Activated CD8-positive, alpha-beta T cell treated with anti-CD3 and anti-CD28 coated beads for 36 hours (primary cell): ENCODE measurements at regions not wholly inside any gene's neighbourhood (a gene's known extent, or its start where the extent isn't known, plus 50 kb on each side); places are given as distances from the start of the nearest gene placed in this dataset.

Experiments
- ATAC-seq: fragments of 200-7000 bp; cut with Tn5 transposase; one replicate; pipeline ENCODE4 v1.10.0; 2021; ENCODE audit warnings: mild to moderate bottlenecking, moderate library complexity
- CTCF ChIA-PET: fragments of 350-600 bp; sonication (Branson Sonifier 250); formaldehyde crosslinking; loops from one replicate; lab custom pipeline; 2021; ENCODE audit warnings: antibody characterized with exemption; lab: Charles Lee
- POLR2A ChIA-PET: fragments of 350-600 bp; sonication (Branson Sonifier 250); formaldehyde crosslinking; loops from one replicate; lab custom pipeline; 2021; ENCODE audit warnings: antibody characterized with exemption; lab: Charles Lee
- DNase-seq: peaks from one replicate; pipeline ENCODE4 v3.0.0-alpha.2; 2020
- H3K27ac Mint-ChIP-seq: one replicate; pipeline ENCODE4 v1.8.0; 2021; ENCODE audit warnings: mild to moderate bottlenecking, mixed read lengths
- H3K27me3 Mint-ChIP-seq: one replicate; pipeline ENCODE4 v1.8.0; 2021; ENCODE audit warnings: mixed read lengths
- H3K36me3 Mint-ChIP-seq: one replicate; pipeline ENCODE4 v1.8.0; 2021; ENCODE audit warnings: low read depth, mixed read lengths
- H3K4me1 Mint-ChIP-seq: one replicate; pipeline ENCODE4 v1.8.0; 2021; ENCODE audit warnings: low read depth, mixed read lengths
- H3K4me3 Mint-ChIP-seq: one replicate; pipeline ENCODE4 v1.8.0; 2021; ENCODE audit warnings: mild to moderate bottlenecking, moderate library complexity, mixed read lengths
- H3K9me3 Mint-ChIP-seq: one replicate; pipeline ENCODE4 v1.8.0; 2021; ENCODE audit warnings: mixed read lengths
- intact Hi-C: fragments of 100-400 bp; cut with micrococcal nuclease; formaldehyde crosslinking; loops from one replicate; pipeline ENCODE4 v1.10.0; 2022
- TF ChIP-seq, protein P1 (sequence below): fragments of 200-600 bp; IDR thresholded peaks from one replicate; pipeline ENCODE4 v1.8.0; 2022; ENCODE audit warnings: antibody characterized with exemption, mild to moderate bottlenecking

DNA sequence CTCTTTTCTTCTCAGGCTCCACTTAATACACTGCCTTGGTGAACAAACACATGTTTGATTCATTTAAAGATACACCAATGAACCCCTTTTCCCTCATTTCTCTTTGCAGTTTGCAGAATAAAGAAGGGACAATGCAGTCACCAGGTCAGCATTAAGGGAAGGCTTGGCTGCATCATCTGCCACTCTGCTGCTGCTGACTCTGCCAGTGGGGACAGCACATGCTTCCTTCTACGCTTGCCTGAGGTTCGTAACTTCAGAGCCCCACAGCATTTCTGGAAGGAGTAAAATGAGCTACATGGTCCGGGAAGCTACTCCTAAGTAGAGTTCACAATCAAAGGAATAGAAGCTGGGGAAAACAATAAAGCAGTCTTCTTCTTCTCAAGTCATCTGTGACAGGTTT is 178.9 kb upstream of the GATB start:
- no peaks in the 10 kb centered on the region for H3K27me3 Mint-ChIP-seq
- no peaks in the 10 kb centered on the region for H3K36me3 Mint-ChIP-seq
- peaks cover 14% of the 10 kb centered on the region for H3K4me1 Mint-ChIP-seq
- intact Hi-C loops = no loop called here
- ChIA-PET CTCF (no interaction called here), POLR2A (interaction anchor here (0.5 kb wide), 1 partner anchor 112 kb away, joined by 3 read pairs; no protein-coding TSS in a partner anchor)
- DNase-seq = no peak
- ATAC-seq = no peak
- H3K4me3 Mint-ChIP-seq = no peak overlapping the region
- TF ChIP-seq, protein P1, sequence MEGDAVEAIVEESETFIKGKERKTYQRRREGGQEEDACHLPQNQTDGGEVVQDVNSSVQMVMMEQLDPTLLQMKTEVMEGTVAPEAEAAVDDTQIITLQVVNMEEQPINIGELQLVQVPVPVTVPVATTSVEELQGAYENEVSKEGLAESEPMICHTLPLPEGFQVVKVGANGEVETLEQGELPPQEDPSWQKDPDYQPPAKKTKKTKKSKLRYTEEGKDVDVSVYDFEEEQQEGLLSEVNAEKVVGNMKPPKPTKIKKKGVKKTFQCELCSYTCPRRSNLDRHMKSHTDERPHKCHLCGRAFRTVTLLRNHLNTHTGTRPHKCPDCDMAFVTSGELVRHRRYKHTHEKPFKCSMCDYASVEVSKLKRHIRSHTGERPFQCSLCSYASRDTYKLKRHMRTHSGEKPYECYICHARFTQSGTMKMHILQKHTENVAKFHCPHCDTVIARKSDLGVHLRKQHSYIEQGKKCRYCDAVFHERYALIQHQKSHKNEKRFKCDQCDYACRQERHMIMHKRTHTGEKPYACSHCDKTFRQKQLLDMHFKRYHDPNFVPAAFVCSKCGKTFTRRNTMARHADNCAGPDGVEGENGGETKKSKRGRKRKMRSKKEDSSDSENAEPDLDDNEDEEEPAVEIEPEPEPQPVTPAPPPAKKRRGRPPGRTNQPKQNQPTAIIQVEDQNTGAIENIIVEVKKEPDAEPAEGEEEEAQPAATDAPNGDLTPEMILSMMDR = no peak
- H3K9me3 Mint-ChIP-seq = peaks cover 6% of the 10 kb centered on the region
- no peak overlapping the region for H3K27ac Mint-ChIP-seq

DNA sequence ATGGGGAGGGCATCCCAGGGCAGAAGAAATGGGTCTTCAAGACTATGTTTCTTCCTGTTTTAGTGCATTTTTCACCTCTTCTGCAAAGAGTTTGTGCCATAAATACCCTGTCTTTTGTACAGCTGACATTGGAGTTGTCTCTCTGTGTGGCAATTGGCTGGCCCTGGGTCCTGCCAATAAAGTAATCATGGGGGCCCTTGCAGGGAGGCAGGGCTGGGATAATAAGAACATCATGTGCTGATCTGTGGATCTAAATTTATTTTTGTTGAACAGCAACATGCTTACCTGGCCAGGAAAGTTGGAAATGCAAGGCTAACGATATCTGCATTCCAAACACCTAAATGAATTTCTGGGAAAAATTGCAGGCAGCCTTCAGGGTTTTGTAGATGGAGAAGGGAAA is 174.6 kb upstream of the GATB start:
- Mint-ChIP-seq H3K36me3 (no peaks in the 10 kb centered on the region), H3K27me3 (no peaks in the 10 kb centered on the region), H3K4me3 (no peak overlapping the region), H3K4me1 (peaks cover 3% of the 10 kb centered on the region), H3K9me3 (no peaks in the 10 kb centered on the region), H3K27ac (no peak overlapping the region)
- DNase-seq (no peak), ATAC-seq (no peak)
- CTCF ChIA-PET = interaction anchor here (1.8 kb wide), 1 partner anchor 24 kb away, joined by 3 read pairs; no protein-coding TSS in a partner anchor
- POLR2A ChIA-PET = no interaction called here
- intact Hi-C loops = no loop called here
- TF ChIP-seq, protein P1 = no peak

DNA sequence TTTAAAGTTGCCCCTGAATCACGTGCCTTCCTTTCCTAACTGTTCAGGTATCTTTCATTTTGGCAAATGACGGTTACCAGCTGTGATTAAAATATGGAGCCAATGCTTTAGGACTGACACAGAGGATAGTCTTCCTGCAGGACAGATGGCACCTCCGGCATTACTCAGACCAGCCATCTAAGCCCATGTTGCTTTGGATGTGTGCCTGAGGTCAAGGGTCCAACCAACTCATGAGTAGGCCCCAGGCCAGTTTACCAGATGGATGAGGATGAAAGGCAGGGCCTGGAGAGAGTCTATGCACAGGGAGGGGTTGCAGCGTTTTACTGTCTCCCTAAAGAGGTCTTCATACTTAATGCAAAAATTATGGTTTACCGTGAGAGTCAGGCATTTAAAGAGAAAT is 174.0 kb upstream of the GATB start:
- Mint-ChIP-seq H3K4me3 (no peak overlapping the region), H3K36me3 (no peaks in the 10 kb centered on the region), H3K27me3 (no peaks in the 10 kb centered on the region), H3K27ac (no peak overlapping the region), H3K4me1 (peaks cover 3% of the 10 kb centered on the region), H3K9me3 (no peaks in the 10 kb centered on the region)
- DNase-seq (no peak), ATAC-seq (no peak)
- ChIA-PET CTCF (interaction anchor here (1.8 kb wide), 1 partner anchor 24 kb away, joined by 3 read pairs; no protein-coding TSS in a partner anchor), POLR2A (no interaction called here)
- intact Hi-C loops = no loop called here
- TF ChIP-seq, protein P1 = no peak

DNA sequence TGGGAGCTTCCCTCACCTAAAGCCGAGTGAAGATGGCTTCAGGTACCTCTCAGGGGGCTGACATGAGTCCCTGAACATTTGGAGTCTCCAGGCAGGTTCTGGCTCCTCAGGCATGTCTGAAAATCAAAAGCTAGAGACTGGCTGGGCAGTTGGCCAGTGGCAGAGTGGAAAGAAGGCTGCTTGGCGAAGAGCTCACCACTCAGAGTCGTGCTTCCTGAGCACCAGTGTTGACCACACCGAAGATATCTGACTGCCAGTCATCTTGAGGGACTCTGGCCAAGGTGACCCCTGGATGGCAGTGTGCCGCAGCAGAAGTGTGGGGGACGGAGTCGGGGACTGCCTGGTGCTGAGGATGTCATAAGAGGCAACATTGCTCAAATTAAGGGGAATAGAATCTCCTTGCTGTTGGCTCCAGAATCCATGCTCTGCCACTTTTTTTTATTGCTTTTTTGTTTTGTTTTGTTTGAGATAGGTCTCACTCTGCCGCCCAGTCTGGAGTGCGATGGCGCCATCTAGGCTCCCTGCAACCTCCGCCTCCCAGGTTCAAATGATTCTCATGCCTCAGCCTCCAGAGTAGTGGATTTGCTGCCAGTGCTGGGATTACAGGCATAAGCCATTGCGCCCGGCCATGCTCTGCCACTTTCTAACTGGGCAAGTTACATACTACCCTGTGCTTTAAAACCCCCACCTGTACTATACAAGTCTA is 172.5 kb upstream of the GATB start:
- DNase-seq (no peak), ATAC-seq (no peak)
- H3K27me3 Mint-ChIP-seq = no peaks in the 10 kb centered on the region
- no peaks in the 10 kb centered on the region for H3K36me3 Mint-ChIP-seq
- TF ChIP-seq, protein P1 = no peak
- no peak overlapping the region for H3K4me3 Mint-ChIP-seq
- ChIA-PET POLR2A (no interaction called here), CTCF (no interaction called here)
- H3K27ac Mint-ChIP-seq = no peak overlapping the region
- intact Hi-C loops = no loop called here
- no peaks in the 10 kb centered on the region for H3K9me3 Mint-ChIP-seq
- H3K4me1 Mint-ChIP-seq = peaks cover 3% of the 10 kb centered on the region

DNA sequence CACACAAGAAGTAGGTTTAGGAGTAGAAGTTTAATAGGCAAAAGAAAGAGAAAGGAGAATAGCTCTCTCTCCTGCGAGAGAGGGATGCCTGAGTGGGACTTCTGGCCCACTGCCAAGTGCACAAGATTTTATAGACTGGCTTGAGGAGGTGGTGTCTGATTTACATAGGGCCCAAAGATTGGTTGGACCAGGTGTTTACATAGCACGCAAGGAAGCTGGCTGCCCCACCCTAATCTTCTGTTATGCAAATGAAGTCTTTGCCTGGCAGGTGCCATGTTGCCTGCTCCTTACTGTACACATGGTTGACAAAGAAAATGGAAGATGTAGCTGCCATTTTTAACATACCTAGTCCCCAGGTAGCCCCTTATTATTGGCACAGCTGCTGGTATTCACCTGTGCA is 170.8 kb upstream of the GATB start:
- H3K36me3 Mint-ChIP-seq = no peaks in the 10 kb centered on the region
- no peak for ATAC-seq
- H3K9me3 Mint-ChIP-seq = no peaks in the 10 kb centered on the region
- TF ChIP-seq, protein P1 = no peak
- intact Hi-C loops = no loop called here
- no peak for DNase-seq
- no peaks in the 10 kb centered on the region for H3K27me3 Mint-ChIP-seq
- ChIA-PET CTCF (interaction anchor here (0.6 kb wide), 1 partner anchor 443 kb away, joined by 3 read pairs; no protein-coding TSS in a partner anchor), POLR2A (no interaction called here)
- H3K27ac Mint-ChIP-seq = no peak overlapping the region
- no peak overlapping the region for H3K4me3 Mint-ChIP-seq
- H3K4me1 Mint-ChIP-seq = peaks cover 3% of the 10 kb centered on the region
